Tibial artery (tissue), 4 donors: ENCODE measurements at regions not wholly inside any gene's neighbourhood (a gene's known extent, or its start where the extent isn't known, plus 50 kb on each side); places are given as distances from the start of the nearest gene placed in this dataset.

ENCODE experiments used
- DNase-seq, 2 donors: peaks; one replicate each; pipeline ENCODE4 v3.0.0-alpha.2; 2019
- H3K27ac ChIP-seq, 2 donors: fragments of 200-600 bp; sonication (generic) in 1 of 2; 1 replicate in 1 of 2; 2 replicates in 1 of 2; pipeline ENCODE4 v1.5.1; 2018 to 2019; ENCODE audit warnings: mild to moderate bottlenecking in 1 of 2
- H3K27me3 ChIP-seq, 2 donors: fragments of 200-600 bp; sonication (generic) in 1 of 2; one replicate each; pipeline versions ENCODE4 v1.5.1 to v1.6.0; 2016 to 2019
- H3K36me3 ChIP-seq, 3 donors: fragments of 200-600 bp; sonication (generic) in 2 of 3; one replicate each; pipeline ENCODE4 v1.5.1; 2016 to 2019; ENCODE audit warnings: mild to moderate bottlenecking in 2 of 3
- H3K4me1 ChIP-seq, 4 donors: fragments of 200-600 bp; sonication (generic) in 2 of 4; 1 replicate in 3 of 4; 2 replicates in 1 of 4; pipeline ENCODE4 v1.5.1; 2016 to 2019
- H3K4me3 ChIP-seq, 2 donors: fragments of 200-600 bp; sonication (generic) in 1 of 2; 1 replicate in 1 of 2; 2 replicates in 1 of 2; pipeline ENCODE4 v1.5.1; 2018 to 2019; ENCODE audit warnings: mild to moderate bottlenecking in 2 of 2
- H3K9me3 ChIP-seq, 3 donors: fragments of 200-600 bp; sonication (generic) in 1 of 3; one replicate each; pipeline ENCODE4 v1.5.1; 2016 to 2019
- intact Hi-C: fragments of 100-400 bp; cut with DNase I; formaldehyde crosslinking; loops from one replicate; pipeline ENCODE4 v1.15.0; 2023; ENCODE audit warnings: low total_unique reads
- TF ChIP-seq, protein P1 (sequence below), 2 experiments: fragments of 200-600 bp in 1 of 2; fragments of 450-650 bp in 1 of 2; IDR thresholded peaks; one replicate each; pipeline ENCODE4 v1.5.1; 2017 to 2019; ENCODE audit warnings: antibody characterized with exemption in 2 of 2, mild to moderate bottlenecking in 1 of 2, moderate library complexity in 1 of 2

DNA sequence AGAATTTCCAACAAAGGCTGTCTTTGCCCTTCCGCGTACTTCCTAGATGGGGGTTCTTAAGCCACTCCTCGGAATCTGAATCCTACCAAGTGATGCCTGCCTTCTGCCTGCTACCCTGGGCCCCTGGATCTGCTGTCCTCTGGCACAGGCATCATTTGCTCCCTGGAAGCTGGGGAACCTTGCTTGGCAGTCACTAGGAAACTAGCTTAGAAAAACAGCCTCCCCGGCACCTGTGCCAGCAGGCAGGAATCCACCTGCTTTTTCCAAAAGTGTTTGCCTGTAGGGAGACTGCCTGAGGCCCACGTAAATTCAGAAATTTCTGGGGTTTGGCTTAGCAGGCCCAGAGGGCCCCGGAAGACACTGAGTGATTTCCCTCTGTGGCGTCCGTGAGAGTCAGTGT lies 442.4 kb downstream of the TSHZ3 start:
- Histone ChIP-seq H3K36me3 (no peaks in the 10 kb centered on the region), H3K4me3 (no peak overlapping the region), H3K27ac (no peak overlapping the region), H3K9me3 (no peaks in the 10 kb centered on the region), H3K4me1 (no peaks in the 10 kb centered on the region), H3K27me3 (no peaks in the 10 kb centered on the region)
- DNase-seq = no peak
- intact Hi-C loops = no loop called here
- TF ChIP-seq, protein P1, sequence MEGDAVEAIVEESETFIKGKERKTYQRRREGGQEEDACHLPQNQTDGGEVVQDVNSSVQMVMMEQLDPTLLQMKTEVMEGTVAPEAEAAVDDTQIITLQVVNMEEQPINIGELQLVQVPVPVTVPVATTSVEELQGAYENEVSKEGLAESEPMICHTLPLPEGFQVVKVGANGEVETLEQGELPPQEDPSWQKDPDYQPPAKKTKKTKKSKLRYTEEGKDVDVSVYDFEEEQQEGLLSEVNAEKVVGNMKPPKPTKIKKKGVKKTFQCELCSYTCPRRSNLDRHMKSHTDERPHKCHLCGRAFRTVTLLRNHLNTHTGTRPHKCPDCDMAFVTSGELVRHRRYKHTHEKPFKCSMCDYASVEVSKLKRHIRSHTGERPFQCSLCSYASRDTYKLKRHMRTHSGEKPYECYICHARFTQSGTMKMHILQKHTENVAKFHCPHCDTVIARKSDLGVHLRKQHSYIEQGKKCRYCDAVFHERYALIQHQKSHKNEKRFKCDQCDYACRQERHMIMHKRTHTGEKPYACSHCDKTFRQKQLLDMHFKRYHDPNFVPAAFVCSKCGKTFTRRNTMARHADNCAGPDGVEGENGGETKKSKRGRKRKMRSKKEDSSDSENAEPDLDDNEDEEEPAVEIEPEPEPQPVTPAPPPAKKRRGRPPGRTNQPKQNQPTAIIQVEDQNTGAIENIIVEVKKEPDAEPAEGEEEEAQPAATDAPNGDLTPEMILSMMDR (IDR thresholded peaks at IDR 0.05) = no peak

DNA sequence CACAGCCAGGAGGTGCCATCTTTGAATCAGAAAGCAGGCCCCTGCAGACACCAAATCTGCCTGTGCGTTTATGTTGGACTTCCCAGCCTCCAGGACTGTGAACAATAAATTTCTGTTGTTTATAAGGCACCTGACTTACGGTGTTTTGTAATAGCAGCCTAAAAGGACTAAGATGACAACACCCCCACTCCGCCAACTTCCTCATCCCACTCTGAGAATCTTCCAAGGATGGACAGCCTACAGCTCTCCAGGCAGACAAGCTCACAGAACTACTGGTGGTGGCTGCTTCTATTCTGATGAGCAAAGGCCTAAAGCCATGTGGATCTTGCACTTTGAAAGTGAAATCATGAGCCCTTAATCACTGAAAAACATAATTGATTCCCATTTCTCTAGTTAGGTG lies 449.2 kb downstream of the TSHZ3 start:
- Histone ChIP-seq H3K27ac (no peak overlapping the region), H3K36me3 (no peaks in the 10 kb centered on the region), H3K27me3 (no peaks in the 10 kb centered on the region), H3K9me3 (no peaks in the 10 kb centered on the region), H3K4me3 (no peak overlapping the region), H3K4me1 (no peaks in the 10 kb centered on the region)
- TF ChIP-seq, protein P1 (IDR thresholded peaks at IDR 0.05) = no peak
- intact Hi-C loops = no loop called here
- DNase-seq = no peak

DNA sequence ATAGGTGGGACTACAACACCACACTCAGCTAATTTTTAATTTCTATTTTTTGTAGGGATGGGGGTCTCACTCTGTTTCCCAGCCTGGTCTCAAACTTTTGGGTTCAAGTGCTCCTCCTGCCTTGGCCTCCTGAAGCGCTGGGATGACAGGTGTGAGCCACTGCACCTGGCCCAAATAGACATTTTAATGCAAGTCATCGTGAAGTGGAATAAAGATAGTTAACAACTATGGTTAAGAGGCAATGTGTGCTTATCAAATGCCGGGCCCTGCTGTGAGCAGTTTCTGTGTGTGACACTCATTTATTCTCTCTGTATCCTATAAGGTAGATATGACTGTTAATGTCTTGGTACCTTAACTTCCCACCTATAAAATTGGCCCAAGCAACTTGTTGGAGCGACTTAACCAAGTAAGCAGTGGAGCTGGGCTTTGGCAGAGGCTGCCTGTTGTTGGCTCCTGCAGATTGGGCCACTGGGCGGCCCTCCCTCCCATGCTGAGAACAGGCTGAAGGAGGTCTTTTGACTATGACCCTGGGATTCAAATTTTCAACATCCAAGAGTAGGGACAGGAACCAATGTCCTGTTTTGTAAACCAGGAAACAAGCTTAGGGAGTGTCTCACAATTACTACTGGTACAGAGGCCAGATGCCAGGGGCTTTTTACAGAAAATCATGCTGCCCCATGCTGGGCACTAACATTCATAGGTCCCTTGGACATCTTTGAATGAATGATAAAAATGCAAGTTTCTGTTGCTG lies 450.7 kb downstream of the TSHZ3 start:
- Histone ChIP-seq H3K4me1 (no peaks in the 10 kb centered on the region), H3K9me3 (no peaks in the 10 kb centered on the region), H3K27ac (no peak overlapping the region), H3K27me3 (no peaks in the 10 kb centered on the region), H3K4me3 (no peak overlapping the region), H3K36me3 (no peaks in the 10 kb centered on the region)
- TF ChIP-seq, protein P1 (IDR thresholded peaks at IDR 0.05) = no peak
- intact Hi-C loops = no loop called here
- no peak for DNase-seq

DNA sequence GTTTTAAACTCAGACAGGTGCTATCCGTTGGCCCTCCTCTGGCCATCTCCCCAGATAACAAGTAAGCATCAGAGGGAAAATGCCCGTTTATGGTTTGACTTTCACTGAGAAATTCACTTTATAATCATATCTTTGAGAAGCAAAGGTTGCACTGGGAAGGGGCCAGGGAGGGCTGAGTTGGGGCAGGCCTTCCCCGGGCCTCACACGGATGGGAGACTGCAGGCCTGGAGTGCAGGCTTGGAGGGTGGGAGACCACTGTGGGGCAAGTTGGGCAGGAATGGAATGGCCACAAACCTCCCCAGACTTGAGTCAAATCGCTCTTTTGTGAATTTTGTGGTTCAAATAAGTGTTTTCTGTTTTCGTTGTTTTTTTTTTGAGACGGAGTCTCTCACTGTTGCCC lies 451.7 kb downstream of the TSHZ3 start:
- no peak overlapping the region for H3K27ac ChIP-seq
- H3K9me3 ChIP-seq = no peaks in the 10 kb centered on the region
- H3K36me3 ChIP-seq = no peaks in the 10 kb centered on the region
- intact Hi-C loops = no loop called here
- H3K4me1 ChIP-seq = no peaks in the 10 kb centered on the region
- no peak overlapping the region for H3K4me3 ChIP-seq
- H3K27me3 ChIP-seq = no peaks in the 10 kb centered on the region
- TF ChIP-seq, protein P1 (IDR thresholded peaks at IDR 0.05) = no peak
- DNase-seq = no peak

DNA sequence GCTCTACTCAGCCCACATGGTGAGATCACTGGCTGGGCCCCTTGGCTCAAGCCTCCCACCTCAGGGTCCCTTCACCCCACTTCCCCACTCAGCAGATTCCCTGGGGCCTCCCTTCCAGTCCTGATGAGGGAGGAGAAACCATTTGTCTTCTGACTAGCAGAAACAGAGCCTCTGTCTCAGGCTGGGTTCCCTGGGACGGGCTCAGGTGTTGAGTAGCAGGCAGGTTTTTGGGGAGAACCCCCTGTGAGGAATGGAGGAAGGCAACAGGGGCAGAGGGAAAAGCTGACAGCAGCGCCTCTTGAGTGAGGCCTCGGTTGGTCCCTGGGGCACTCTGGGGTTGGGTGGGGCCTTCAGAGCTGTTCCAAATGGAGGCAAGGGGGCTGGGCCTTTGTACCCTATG lies 452.2 kb downstream of the TSHZ3 start:
- no peak overlapping the region for H3K4me3 ChIP-seq
- no peak overlapping the region for H3K27ac ChIP-seq
- H3K9me3 ChIP-seq = no peaks in the 10 kb centered on the region
- H3K27me3 ChIP-seq = no peaks in the 10 kb centered on the region
- no peak for DNase-seq
- no peaks in the 10 kb centered on the region for H3K36me3 ChIP-seq
- intact Hi-C loops = no loop called here
- no peaks in the 10 kb centered on the region for H3K4me1 ChIP-seq
- TF ChIP-seq, protein P1 (IDR thresholded peaks at IDR 0.05) = no peak

DNA sequence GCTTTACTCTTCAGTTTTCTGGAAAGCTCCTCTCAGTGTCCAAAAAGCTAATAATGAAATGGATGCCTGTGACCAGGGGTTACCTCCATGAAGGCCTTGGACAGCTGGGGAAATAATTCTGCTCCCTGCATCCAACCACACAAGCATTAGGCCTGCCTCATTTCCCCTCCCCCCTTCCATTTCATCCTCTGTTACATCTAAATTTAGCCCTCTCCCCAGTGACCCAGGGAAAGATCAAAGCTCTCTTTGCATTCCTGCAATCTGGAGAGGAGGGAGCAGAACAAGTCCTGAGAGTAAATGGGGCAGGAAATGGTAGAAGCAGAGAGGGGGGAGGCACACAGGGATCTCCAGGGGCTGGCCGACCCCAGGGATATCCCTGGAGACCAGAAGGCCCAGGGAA lies 452.7 kb downstream of the TSHZ3 start:
- H3K9me3 ChIP-seq = no peaks in the 10 kb centered on the region
- intact Hi-C loops = no loop called here
- TF ChIP-seq, protein P1 (IDR thresholded peaks at IDR 0.05) = no peak
- no peaks in the 10 kb centered on the region for H3K36me3 ChIP-seq
- no peak overlapping the region for H3K27ac ChIP-seq
- H3K4me3 ChIP-seq = no peak overlapping the region
- no peak for DNase-seq
- H3K27me3 ChIP-seq = no peaks in the 10 kb centered on the region
- no peaks in the 10 kb centered on the region for H3K4me1 ChIP-seq
